ENCODE measurements at regions not wholly inside any gene's neighbourhood (a gene's known extent, or its start where the extent isn't known, plus 50 kb on each side); places are given as distances from the start of the nearest gene placed in this dataset.

DNA sequence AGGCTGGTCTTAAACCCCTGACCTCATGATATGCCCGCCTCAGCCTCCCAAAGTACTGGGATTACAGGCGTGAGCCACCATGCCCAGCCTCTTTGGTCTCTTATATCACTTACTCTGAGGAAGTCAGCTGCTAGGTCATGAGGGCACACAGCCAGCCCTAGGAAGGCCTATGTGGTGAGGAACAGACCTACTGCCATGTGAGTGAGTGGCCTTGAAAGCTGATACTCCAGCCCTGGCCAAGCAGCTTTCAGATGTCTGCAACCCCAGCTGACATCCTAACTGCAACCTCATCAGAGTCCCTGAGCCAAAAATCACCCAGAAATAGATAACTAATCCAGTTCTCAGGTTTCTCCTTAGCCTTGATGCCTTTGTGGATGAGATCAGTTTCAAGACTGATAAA lies 224.3 kb downstream of the EDEM1 start:
- H3K27ac ChIP-seq = no peak overlapping the region
- ATAC-seq (ENCODE audit: low FRiP score in 2 of 2) (no peak), DNase-seq (no peak)
- no peak for TF ChIP-seq POLR2A (IDR thresholded peaks at IDR 0.05)
- H3K27me3 ChIP-seq = no peaks in the 10 kb centered on the region
- no peak overlapping the region for H3K4me3 ChIP-seq
- H3K9me3 ChIP-seq = peaks cover 0 to 3% (median 0%) of the 10 kb centered on the region in 4 donors
- H3K4me1 ChIP-seq = no peaks in the 10 kb centered on the region
- WGBS, 2 donors = 79 to 86% methylated on average over 2 of the region's 2 CpGs
- H3K36me3 ChIP-seq = no peaks in the 10 kb centered on the region

DNA sequence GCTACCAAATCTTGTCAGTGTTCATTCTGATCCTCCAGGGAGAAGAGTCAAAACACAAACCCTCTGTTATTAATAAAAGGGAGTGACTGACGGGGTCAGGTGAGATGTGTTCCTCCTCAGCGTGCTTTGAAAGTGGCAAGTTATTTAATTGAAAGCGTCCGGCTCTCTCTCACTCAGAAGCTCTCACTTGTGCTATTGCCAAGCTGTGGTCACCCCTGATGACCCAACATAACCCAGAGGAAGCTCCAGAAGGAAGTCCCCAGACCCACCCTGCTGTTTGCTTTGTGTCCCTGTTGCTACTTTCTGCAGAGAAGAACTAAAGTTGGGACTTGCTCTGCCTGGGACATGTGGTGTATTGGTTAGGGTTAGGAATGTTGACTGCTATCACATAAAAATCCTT lies 235.6 kb downstream of the EDEM1 start:
- 25 to 31% methylated on average over 4 of the region's 4 CpGs for WGBS, 2 donors
- peak in 1 of 2 donors; percentile 28 for DNase-seq
- H3K27me3 ChIP-seq = no peaks in the 10 kb centered on the region
- H3K4me1 ChIP-seq = no peaks in the 10 kb centered on the region
- ATAC-seq (ENCODE audit: low FRiP score in 2 of 2) = peak; percentile 7 to 66
- TF ChIP-seq POLR2A (IDR thresholded peaks at IDR 0.05) = no peak
- no peak for TF ChIP-seq POLR2AphosphoS5 (IDR thresholded peaks at IDR 0.05)
- no peak for TF ChIP-seq EP300 (IDR thresholded peaks at IDR 0.05)
- TF ChIP-seq CTCF (IDR thresholded peaks at IDR 0.05) = no peak
- no peaks in the 10 kb centered on the region for H3K9me3 ChIP-seq
- no peak overlapping the region for H3K27ac ChIP-seq
- no peaks in the 10 kb centered on the region for H3K36me3 ChIP-seq
- H3K4me3 ChIP-seq = no peak overlapping the region

- Histone ChIP-seq H3K36me3 (no peaks in the 10 kb centered on the region), H3K4me1 (no peaks in the 10 kb centered on the region), H3K4me3 (no peak overlapping the region), H3K27me3 (no peaks in the 10 kb centered on the region), H3K27ac (no peak overlapping the region), H3K9me3 (no peaks in the 10 kb centered on the region)
- TF ChIP-seq POLR2AphosphoS5 (IDR thresholded peaks at IDR 0.05) (no peak), POLR2A (IDR thresholded peaks at IDR 0.05) (no peak), EP300 (IDR thresholded peaks at IDR 0.05) (no peak), CTCF (IDR thresholded peaks at IDR 0.05) (no peak)
- ATAC-seq (ENCODE audit: low FRiP score in 2 of 2) (peak in 1 of 2 donors; percentile 65), DNase-seq (no peak)
- 62 to 75% methylated on average over 2 of the region's 2 CpGs for WGBS, 2 donors
These were observed 236.0 kb downstream of the EDEM1 start for GRCh38 chr3:5423523-5423922.

DNA sequence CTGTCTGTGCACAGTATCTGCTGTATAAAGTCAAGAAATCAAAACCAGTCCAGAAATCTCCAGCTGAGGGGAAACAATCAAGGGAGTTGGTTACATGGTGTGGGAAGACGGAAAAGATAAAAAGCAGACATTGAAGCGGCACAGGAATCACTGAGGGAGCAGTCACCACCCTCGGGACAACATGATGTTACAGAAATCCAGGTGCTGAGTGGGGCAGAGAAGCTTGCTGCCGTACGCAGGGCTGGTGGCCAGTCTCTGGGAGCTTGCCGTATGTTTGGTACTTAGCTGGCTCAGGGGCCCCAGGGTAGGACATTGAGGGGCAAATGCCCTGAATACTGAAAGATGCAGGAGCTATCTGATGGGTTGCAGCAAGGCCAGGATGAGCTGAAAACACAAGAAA lies 237.9 kb downstream of the EDEM1 start:
- Histone ChIP-seq H3K4me1 (no peaks in the 10 kb centered on the region), H3K36me3 (no peaks in the 10 kb centered on the region), H3K9me3 (no peaks in the 10 kb centered on the region), H3K27me3 (no peaks in the 10 kb centered on the region), H3K27ac (no peak overlapping the region), H3K4me3 (no peak overlapping the region)
- WGBS, 2 donors = 89 to 90% methylated on average over 6 of the region's 6 CpGs
- peak in 1 of 2 donors; percentile 3 for DNase-seq
- no peak for ATAC-seq (ENCODE audit: low FRiP score in 2 of 2)
- TF ChIP-seq POLR2AphosphoS5 (IDR thresholded peaks at IDR 0.05) (no peak), POLR2A (IDR thresholded peaks at IDR 0.05) (no peak), EP300 (IDR thresholded peaks at IDR 0.05) (no peak), CTCF (IDR thresholded peaks at IDR 0.05) (no peak)

DNA sequence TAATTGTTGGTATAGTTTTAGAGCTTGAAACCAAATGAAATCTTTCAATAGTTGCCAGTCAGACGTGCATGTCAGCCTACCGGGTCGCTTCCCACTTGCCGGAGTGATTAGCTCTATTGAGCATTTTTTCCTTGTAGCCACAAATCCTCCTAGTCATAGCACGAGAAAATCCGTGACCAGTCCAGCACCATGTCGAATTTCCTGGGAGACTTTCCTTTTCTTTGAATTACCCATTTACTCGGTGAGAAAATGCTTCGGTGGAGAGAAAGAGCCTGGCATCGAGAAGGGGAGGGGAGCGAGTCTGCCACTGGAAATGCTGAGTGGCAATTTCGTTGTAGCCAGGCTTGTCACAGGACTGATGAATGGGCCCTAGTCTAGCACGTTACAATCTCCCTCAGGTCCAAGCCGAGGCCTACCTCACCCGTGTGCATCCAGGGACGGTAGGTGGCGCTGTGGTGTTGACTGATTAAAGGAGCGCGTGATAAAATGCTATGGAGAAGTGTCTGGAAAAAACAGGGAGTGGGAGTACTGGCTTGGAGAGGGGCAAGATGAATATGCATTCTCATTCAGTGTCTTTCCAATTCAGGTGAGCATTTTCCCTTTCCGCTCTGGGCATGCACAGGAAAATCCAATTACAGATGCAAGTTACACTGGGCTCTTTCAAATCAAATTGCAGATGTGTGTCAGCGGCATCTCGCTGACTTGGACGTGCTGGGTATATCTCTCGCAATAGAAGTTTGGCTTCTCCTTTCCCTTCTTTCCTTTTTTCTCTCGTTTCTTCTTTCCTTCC lies 238.8 kb downstream of the EDEM1 start:
- no peaks in the 10 kb centered on the region for H3K4me1 ChIP-seq
- ATAC-seq (ENCODE audit: low FRiP score in 2 of 2) (peak; percentile 78 to 89), DNase-seq (peak; percentile 8 to 68)
- H3K36me3 ChIP-seq = no peaks in the 10 kb centered on the region
- H3K4me3 ChIP-seq = no peak overlapping the region
- H3K27ac ChIP-seq = no peak overlapping the region
- H3K27me3 ChIP-seq = no peaks in the 10 kb centered on the region
- TF ChIP-seq POLR2A (IDR thresholded peaks at IDR 0.05) = no peak
- TF ChIP-seq EP300 (IDR thresholded peaks at IDR 0.05) = no peak
- no peak for TF ChIP-seq POLR2AphosphoS5 (IDR thresholded peaks at IDR 0.05)
- TF ChIP-seq CTCF (IDR thresholded peaks at IDR 0.05) = peak; percentile 49 to 68 (median 64)
- H3K9me3 ChIP-seq = no peaks in the 10 kb centered on the region
- 35 to 38% methylated on average over 25 of the region's 25 CpGs for WGBS, 2 donors
